ENCODE measurements at regions not wholly inside any gene's neighbourhood (a gene's known extent, or its start where the extent isn't known, plus 50 kb on each side); places are given as distances from the start of the nearest gene placed in this dataset.
"Not testable (repeated sequence)": the region's sequence is repeated elsewhere in the genome, so short reads cannot be mapped to it uniquely, and the experiment has no call there.

DNA sequence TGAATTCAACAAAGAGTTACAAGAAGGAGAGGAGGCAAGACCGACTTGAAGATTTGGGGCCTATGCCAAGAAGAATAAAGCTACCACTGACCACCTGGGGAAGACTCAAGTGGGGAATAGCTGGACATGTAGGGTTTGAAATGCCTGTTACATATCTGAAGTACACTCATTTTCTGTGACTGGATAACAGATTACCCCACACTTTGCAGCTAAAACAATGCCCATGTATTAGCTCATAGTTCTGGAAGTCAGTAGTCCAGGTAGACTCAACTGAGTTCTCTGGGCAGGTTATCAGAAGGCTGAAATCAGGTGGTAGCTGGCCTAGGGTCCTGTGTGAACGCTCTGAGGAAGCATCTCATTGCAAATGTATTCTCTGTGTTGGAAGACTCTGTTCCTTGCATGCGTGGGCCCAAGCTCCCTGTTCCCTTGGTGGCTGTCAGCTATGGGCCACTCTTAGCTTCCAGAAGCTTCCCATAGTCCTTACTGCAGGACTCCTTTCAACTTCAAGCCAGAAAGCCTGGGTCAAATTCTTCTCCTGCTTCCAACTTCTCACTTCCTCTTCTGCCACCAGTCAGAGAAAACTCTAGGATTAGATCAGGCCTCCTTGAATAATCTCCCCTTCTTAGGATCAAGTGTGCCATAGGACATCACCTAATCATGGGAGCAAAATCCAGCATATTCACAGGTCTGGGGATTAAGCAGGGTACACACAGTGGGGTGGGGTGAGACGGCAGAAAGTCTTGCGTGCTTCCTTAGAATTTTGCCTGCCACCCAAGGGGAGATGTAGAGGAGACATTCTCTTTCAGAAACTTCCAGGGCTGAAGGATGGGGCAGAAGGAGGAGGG is 187.8 kb downstream of the SHQ1 start:
- no peak for DNase-seq (ENCODE audit: low read depth)

DNA sequence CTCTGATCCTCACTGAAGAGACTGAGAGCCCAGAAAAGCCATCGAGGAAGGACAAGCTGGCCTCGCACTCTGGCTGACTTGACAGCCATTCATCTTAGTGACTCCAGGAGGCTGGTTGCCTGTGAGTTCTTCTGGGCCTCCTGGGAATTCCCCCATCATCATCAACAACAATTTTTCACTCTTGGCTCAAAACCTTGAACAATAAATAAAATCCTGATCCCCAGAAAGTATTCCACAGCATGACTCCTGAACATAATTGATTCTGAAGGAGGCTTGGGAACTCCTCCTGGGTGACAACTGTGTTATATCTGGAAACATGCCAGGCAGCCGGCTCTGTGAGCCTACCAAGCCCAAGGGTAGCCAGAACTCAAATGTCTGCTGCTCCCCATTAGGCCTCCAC is 188.6 kb downstream of the SHQ1 start:
- DNase-seq (ENCODE audit: low read depth): no peak

DNA sequence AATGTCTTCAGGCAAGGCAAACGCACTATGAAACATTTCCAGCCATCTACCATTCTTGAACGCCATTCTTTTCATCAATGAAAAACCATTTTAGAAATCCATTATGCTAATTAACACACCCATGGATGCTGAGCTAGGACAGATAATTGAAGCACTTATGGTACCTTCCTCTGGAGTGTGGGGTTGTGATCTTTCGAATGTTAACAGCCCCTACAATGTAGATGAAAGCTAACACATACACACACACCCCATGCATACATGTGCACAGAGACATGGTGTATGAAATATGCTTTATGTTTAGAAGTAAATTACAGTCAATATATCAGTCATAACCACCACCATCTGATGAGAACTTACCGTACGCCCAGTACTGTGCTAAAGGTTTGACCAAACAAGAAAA is 189.1 kb downstream of the SHQ1 start:
- DNase-seq (ENCODE audit: low read depth): no peak

DNA sequence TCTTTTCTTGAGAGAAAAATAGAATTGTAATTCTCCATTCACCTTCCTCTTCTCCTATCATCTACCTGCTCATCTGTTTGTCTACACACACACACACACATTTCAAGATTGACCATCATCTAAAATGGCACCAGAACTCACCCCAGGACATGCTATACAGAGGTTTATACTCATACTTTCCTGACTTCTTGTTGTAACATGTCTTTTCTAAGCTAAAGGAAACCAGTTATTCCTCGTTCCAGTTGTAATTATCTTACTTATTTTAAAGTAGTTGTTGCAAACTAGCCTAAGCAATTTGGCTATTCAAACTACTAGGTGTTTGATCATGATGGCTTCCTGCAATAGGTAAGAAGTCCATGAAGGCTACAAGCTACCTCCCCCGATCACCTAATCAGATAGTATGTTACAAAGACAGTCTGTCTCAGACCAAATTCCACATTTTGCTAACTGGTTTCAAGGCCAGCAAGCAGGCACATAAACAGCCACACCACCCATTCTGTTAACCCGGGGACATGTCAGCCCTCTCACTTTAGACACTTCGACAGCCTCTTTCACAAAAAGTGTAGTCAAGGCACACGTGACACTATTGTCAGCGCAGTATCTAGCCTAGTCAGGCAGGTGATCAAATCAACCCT is 189.7 kb downstream of the SHQ1 start:
- DNase-seq (ENCODE audit: low read depth): no peak

DNA sequence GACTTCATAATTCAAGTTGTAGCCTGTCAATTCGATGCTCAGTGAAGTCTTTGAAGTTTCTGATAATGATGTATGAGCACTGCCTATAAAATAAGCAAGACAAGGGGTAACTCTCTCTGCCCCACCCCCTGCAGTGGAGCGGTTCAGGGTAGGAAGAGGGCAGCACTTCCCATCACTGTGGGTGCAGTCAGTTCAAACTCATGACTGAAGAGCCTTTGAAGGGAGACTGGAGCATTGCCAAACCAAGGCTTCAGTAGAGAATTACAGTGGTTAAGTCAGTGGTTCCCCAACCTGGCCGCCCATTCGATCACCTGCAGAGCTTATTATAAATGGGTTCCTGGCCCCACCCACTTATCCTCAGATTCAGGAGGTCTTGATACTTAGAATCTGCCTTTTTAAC is 190.6 kb downstream of the SHQ1 start:
- DNase-seq (ENCODE audit: low read depth): peak; percentile 20

DNA sequence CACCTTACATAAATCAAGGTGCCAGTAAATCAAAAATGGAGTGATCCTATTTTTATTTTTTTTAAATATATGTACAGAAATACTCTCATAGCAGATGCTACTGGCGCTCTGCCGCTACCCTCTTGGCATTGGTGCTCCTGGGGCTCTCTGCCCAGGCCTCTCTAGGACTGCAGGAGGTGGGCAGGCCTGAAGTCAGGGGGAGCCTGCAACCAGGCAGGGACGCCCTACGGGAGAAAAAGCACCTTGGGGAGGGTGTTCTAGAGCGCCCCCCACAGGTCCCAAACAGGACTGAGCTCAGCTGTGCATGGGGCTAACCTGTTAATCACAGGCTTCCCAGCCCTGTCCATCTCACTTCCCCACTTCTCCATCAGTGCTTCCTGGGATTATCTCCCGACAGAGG is 192.5 kb downstream of the SHQ1 start:
- no peak for DNase-seq (ENCODE audit: low read depth)

DNA sequence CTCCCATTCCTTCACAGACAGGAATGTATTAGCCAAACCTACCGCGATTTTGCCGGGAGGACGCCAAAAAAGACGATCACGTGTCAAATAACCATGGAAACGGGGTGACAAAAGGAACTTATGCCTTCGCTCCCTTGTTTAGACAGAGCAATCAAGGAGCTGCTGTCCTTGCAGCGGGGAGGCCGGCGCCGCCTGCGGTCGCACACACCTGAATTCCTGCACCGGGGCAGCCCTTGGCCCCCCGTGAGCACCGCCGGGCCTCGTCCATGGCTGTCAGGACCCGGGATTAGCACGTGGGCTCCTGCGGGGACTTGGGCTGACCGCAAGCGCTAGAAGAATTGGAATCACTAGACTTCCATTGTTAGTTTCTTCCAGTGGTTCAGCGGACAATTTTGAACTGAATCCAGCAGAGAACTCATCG is 193.1 kb downstream of the SHQ1 start:
- DNase-seq (ENCODE audit: low read depth): no peak

DNA sequence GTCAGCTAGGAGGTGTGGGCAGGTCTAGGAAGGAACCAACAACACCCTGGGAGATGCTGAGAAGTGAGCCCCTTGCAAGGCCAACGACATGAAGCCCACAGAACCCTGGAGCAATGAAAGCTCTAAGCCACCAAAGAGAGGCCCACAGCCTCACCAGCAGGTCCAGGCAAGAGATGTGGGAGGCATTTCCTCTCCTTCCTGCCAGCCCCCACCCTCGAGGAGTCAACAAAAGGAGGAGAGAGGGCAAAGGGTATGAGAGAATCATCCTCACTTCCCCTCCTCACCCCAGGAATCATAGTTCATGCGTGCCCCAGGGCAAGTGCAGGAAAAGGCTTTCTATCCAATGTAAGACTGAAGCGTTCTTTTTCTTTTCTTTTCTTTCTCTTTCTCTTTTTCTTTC is 195.8 kb downstream of the SHQ1 start:
- DNase-seq (ENCODE audit: low read depth): no peak

DNA sequence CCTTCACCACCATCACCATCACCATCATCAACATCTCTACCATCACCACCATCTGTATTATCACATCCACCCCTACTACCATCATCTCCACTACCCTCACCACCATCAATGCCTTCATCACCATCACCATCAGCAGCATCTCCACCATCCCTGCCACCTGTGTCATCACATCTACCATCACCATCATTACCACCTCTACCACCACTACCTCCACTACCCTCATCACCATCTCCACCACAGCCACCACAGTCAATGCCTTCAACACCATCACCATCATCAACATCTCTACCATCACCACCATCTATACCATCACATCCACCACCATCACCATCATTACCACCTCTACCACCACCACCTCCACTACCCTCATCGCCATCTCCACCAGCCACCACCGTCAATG is 196.7 kb downstream of the SHQ1 start:
- DNase-seq (ENCODE audit: low read depth): no peak

DNA sequence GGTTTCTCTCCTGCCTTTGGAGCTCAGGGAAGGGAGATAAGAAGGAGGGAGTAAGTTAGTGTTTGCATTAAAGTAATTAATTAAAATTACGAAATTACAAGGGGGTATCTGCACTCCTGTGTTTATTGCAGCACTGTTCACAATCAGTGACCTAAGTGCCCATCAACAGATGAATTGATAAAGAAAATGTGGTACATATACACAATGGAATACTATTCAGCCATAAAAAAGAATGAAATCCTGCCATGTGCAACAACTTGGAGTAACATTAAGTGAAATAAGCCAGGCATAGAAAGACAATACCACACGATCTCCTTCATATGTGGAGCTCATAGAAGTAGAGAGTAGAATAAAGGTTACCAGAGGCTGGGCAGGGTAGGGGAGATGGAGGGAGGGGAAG is 202.0 kb downstream of the SHQ1 start:
- no peak for DNase-seq (ENCODE audit: low read depth)

DNA sequence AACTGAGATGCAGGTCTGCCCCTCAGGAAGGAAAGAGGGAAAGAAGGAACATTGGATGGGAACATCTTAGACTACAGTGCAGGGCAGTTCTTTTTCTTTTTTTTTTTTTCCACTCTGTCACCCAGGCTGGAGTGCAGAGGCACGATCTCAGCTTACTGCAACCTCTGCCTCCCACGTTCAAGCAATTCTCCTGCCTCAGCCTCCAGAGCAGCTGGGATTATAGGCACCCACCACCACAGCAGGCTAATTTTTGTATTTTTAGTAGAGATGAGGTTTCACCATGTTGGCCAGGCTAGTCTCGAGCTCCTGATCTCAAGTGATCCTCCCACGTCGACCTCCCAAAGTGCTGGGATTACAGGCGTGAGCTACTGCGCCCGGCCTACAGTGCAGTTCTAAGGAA is 204.6 kb downstream of the SHQ1 start:
- not testable (repeated sequence) for DNase-seq (ENCODE audit: low read depth)

DNA sequence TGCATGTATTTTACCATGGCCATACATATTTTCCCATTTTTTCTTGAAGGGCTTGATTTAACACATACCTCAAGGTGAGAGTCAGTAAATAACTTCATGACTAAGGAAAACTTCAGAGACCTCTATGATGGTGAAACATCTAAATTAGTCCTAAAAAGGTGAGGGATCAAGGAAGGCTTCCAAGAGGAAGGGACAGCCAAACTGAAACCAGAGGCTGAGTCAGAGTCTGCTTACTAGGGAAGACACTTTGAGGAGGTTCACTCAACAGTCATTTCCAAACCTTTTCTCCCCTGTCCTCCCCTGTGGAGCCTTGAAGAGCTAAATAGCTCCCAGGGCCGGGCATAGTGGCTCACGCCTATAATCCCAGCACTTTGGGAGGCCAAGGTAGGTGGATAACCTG is 206.6 kb downstream of the SHQ1 start:
- DNase-seq (ENCODE audit: low read depth): no peak

DNA sequence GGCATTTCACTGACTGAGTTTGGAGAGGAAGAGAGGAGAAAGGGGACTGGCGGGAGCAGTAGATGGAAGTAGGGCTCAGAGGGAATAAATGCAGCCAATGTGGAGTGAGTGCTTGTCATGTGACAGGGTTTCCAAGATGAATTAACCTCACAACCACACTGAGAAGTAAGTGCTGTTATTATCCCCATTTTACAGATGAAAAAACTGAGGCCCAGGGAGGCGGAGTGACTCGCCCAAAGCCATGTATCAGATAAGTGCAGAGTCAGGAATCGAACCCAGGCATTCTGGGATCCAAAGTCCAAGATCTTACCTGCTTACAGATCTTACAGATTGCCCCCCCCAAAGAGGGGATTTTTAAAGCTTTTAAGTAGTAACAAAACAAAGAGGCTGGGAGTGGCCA is 207.2 kb downstream of the SHQ1 start:
- DNase-seq (ENCODE audit: low read depth): no peak

DNA sequence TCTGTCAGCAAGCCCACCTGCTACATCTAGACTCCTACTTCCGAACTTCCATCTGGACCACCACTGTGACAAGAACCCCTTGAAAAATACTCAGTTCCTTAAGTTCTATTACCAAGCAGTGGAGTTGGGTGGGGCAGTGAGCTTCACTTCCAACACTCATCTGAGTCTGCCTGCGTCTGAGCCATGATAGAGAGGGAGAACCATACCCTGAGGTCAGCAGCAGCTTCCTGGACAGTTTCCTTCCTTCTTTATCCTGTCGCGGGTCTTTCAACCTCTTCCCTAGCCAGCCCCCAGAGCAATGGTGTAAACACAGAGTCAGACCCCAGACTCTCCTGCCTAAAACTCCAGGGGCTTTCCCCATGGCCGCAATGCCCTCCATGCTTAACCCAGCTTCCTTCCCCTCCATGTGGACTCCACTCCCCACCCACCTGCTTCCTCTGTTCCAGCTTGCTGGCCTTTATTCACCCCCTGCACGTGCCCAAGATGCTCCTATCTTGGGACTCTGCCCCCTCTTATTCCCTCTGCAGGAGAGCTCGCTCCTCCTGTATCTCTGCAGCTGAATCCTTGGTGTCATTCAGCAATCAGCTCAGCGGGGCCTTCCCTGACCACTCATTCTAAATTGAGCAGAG is 211.2 kb downstream of the SHQ1 start:
- no peak for DNase-seq (ENCODE audit: low read depth)

DNA sequence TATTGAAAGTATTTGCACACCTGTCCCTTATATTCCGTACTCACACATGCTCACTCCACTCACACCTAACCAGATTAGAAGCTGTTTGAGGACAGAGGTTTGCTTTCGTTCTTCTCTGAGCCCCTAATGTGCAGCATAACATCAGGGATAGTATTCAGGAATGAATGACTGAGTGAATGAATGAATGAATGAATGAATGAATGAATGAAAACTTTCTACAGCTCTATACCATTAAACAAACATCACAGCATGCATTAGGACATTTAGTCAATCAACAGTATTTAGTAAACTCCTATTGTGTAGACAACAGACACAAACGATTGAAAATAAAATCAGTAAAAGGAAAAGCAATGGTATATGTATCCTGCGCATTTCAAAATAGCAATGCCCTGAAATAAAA is 212.7 kb downstream of the SHQ1 start:
- DNase-seq (ENCODE audit: low read depth): no peak

DNA sequence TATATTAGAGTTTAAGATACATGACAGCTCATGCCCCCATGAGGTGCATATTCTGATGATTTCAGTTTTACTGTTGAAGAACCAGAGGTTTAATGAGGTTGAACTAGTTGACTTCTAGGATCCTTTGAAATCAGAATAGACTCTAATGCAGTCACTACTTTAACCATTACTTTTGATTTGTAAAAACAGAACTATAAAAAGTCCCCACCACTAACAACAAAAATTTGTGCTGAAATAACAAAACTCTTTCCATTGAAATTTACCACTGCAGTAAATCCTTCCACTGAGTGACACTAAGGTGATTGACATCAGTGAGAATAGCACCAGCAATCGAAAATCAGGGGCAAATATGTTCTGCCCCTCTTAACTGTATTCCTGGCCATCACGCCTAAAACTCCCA is 214.1 kb downstream of the SHQ1 start:
- no peak for DNase-seq (ENCODE audit: low read depth)

DNA sequence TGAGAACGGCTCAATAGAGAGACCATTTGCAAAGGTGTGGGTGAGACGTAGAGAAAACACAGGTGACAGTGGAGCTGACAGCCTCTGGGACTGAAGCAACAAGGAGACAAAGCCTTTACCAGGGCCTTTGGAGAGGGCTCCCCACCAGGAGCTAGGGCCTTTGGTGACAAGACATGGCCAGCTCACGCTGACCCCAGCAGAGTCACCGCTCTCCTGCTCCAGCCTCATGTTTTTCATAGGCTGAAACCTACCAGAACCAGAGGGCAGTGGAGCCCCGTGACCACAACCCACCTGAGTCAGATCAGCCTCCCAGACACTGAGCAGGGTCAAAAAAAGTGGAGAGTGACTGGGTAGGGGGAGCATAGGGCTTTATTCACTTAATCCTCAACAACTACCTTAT is 214.7 kb downstream of the SHQ1 start:
- DNase-seq (ENCODE audit: low read depth): no peak

DNA sequence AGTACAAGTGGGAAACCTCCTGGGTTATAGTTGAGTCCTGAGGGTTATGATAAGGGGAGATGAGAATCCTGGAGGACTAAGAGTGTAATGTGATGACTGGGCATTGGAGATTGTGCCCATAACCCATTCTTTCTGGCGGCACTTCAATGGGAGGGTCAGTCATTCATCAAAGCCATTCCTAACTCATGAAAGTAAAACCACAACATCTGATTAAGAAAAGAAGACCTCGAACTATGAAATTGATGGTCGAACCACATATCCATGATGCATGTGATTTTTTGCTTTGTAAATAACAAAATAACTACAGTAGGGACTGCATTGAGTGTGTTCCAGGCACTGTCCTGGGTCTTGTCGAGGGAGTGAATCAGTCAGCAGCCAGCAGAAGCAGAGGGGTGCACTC is 215.1 kb downstream of the SHQ1 start:
- DNase-seq (ENCODE audit: low read depth): peak; percentile 11

DNA sequence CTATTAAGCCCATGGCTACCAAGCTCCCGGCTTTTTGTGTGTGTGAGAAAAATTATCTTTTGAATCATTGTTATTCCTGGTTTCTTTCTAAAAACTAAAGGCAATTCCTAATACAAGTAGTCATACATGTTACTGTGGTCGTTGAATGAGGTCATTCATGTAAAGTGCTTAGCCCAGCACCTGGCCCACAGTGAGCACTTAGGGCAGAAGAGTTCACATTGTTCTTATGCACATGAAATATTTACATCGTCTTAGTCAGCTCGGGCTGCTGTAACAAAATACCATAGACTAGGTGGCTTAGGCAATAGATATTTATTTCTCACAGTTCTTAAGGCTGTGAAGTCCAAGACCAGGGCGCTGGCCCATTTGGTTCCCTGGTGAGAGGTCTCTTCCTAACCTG is 216.1 kb downstream of the SHQ1 start:
- DNase-seq (ENCODE audit: low read depth): no peak

DNA sequence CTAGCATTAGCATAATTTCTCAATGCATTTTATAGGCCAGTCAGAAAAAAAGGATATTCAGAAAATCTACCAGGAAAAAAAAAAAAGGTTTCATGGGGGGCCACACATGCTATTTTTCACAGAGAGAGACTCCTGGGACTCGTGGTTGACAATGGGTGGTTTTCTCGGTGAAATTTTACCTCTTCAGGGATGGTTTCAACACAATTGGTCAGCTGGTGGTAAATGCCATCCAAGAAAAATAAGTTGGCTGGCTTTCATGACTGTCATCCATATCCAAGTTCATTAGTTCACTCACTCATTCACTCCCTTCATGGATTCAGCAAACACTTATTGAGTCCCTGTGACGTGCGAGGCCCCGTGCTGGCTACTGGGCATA is 217.3 kb downstream of the SHQ1 start:
- no peak for DNase-seq (ENCODE audit: low read depth)

DNA sequence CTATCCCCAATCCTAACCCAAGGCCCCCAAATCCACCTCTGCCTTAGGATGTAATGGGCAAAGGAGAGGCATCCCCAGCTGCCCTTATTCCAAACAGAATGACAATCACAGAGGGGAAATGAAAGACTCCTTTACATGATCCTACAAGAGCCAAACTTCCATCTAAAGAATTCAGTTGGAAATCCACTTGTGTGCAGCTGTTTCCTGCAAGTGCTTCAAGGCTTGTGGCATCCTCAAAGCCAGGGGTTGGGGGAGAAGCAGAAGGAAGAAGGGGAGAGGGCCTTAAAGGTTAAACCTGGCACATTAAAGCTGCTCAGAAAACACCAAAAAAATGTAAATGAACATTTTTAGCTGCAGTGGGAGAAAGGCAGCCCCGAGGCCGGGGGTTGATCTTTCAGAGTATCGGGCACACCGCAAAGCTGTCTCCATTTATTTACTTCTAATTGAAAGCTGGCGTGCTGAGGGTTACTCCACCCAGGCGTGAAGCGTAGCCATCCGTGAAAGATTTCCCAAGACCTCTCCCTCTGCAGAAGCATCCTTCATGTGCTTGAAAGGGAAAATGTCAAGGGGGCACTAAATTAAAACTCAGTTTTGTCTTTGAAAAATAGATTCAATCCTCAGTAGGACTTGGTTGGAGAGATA is 217.8 kb downstream of the SHQ1 start:
- no peak for DNase-seq (ENCODE audit: low read depth)

DNA sequence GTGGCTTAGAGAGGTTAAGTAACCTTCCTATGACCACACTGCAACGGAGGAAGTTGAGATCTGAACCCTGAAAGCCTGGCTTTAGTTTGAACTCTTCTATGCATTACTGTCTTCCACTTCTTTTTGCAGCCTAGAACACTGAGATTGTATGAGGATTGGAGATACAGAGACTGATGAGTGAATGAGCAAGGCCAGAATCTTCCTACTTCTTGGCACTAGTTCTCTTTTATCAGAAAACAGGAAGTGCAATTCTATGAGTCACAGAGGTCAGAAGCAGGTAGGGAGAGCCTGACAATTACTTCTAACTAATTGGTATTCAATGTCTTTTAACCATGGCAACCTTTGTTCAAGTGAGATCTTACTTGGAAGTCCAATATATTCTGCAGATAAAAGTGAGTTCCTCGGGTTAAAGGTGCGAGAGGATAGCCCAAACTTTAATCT is 219.0 kb downstream of the SHQ1 start:
- DNase-seq (ENCODE audit: low read depth): peak; percentile 32

Data from HT1080 (cell line).